SKM-1 treated with dmso at 0.1 percent for 144 hours (cell line): ENCODE measurements at regions not wholly inside any gene's neighbourhood (a gene's known extent, or its start where the extent isn't known, plus 50 kb on each side); places are given as distances from the start of the nearest gene placed in this dataset.

Experiments used
- DNase-seq: peaks from one replicate; lab custom pipeline; 2025; ENCODE audit not compliant: unreplicated experiment; lab: John Stamatoyannopoulos, UW

- no peak for DNase-seq
Observed at GRCh38 chr21:24197132-24197643, 1410.1 kb downstream of the MRPL39 start.

- no peak for DNase-seq
Observed at GRCh38 chr21:24188506-24188905, 1418.8 kb downstream of the MRPL39 start.

- DNase-seq, result no peak
Observed at GRCh38 chr21:24183077-24183476, 1424.2 kb downstream of the MRPL39 start.

- no peak for DNase-seq
Observed at GRCh38 chr21:24179110-24179509, 1428.2 kb downstream of the MRPL39 start.

- no peak for DNase-seq
Observed at GRCh38 chr21:24175106-24175505, 1432.2 kb downstream of the MRPL39 start.

- no peak for DNase-seq
Observed at GRCh38 chr21:24171736-24172135, 1435.5 kb downstream of the MRPL39 start.

GRCh38 chr21:24163539-24163938 is 1443.7 kb downstream of the MRPL39 start:
- no peak for DNase-seq

- DNase-seq, result no peak
Observed at GRCh38 chr21:24160528-24160927, 1446.8 kb downstream of the MRPL39 start.

- no peak for DNase-seq
Observed at GRCh38 chr21:24153137-24153536, 1454.1 kb downstream of the MRPL39 start.

- DNase-seq, result no peak
Observed at GRCh38 chr21:24150753-24151152, 1456.5 kb downstream of the MRPL39 start.

- no peak for DNase-seq
Observed at GRCh38 chr21:24148461-24148860, 1458.8 kb downstream of the MRPL39 start.

- DNase-seq, result no peak
Observed at GRCh38 chr21:24147674-24148073, 1459.6 kb downstream of the MRPL39 start.

GRCh38 chr21:24131056-24131455 is 1476.2 kb downstream of the MRPL39 start:
- no peak for DNase-seq

GRCh38 chr21:24127651-24128050 is 1479.6 kb downstream of the MRPL39 start:
- DNase-seq, result no peak

GRCh38 chr21:24123785-24124184 is 1483.5 kb downstream of the MRPL39 start:
- DNase-seq, result no peak

GRCh38 chr21:24118738-24119459 is 1488.4 kb downstream of the MRPL39 start:
- DNase-seq, result no peak

GRCh38 chr21:24115141-24115540 is 1492.1 kb downstream of the MRPL39 start:
- DNase-seq, result no peak

- DNase-seq, result no peak
Observed at GRCh38 chr21:24112020-24112419, 1495.3 kb downstream of the MRPL39 start.

GRCh38 chr21:24110846-24111245 is 1496.4 kb downstream of the MRPL39 start:
- no peak for DNase-seq

- DNase-seq, result no peak
Observed at GRCh38 chr21:24097181-24097580, 1510.1 kb downstream of the MRPL39 start.

- no peak for DNase-seq
Observed at GRCh38 chr21:24096651-24097050, 1510.6 kb downstream of the MRPL39 start.

- DNase-seq, result no peak
Observed at GRCh38 chr21:24093032-24093431, 1514.2 kb downstream of the MRPL39 start.

GRCh38 chr21:24076179-24076578 is 1531.1 kb downstream of the MRPL39 start:
- no peak for DNase-seq
